ENCODE measurements at regions not wholly inside any gene's neighbourhood (a gene's known extent, or its start where the extent isn't known, plus 50 kb on each side); places are given as distances from the start of the nearest gene placed in this dataset.

- ATAC-seq = no peak
- no peak for DNase-seq
These were observed 398.2 kb upstream of the NFE2L3 start for GRCh38 chr7:25753837-25754236.

DNA sequence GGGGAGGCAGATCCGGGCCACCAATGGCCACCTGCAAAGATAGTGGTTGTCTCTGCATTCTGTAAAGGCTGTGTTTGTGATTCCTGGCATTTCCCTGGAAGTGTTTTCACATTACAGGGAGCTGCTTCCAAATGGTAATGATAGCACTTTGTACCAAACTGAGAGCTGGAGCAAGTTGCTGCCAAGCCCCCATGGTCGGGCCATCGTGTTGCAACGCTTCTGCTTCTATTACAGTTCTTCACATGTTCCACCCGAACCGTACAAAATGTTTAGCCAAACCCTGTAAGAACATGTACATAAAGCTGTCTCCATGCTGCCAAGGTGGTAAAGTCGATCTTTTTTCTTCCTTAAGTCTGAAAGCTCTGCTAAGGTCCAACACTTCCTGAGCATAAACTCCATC is 397.7 kb upstream of the NFE2L3 start:
- ATAC-seq (no peak), DNase-seq (no peak)

- DNase-seq (no peak), ATAC-seq (no peak)
These were observed 397.2 kb upstream of the NFE2L3 start for GRCh38 chr7:25754751-25755150.

DNA sequence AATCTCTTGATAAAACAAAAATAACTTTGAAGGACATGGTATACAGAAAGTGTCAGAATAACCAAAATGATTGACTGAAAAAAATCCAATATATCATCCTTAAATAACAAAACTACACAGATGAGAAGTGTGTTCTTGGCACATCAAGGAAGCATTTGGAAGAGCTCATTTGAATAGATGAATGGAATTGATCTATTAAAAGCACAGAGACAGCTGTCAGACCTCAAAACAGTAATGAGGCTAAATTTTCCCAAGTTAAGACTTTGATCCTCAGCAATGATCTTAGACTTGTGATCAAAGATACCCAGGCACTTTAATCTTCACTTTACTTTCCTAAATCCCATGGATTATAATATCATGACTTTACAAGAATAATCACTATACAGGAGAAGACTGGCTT is 395.4 kb upstream of the NFE2L3 start:
- DNase-seq (no peak), ATAC-seq (no peak)

DNA sequence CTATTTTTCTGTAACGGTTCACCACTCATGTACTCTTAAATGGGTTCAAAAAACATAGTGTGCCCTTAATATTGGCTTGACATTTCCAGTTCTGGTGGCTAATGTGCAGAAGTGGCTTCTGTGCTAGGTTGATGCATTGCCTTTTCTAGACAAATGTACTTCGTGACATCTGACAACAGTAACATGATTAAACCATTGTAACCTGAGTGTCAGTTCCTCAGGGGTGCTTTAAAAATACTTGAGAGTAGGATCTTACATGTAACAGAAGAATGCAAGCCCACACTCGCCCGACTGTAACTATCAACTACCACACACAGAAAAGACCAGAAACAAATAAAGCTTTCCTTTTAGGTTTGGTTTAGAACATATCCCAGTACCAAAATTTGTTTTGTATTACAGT is 393.4 kb upstream of the NFE2L3 start:
- ATAC-seq = no peak
- DNase-seq = no peak

DNA sequence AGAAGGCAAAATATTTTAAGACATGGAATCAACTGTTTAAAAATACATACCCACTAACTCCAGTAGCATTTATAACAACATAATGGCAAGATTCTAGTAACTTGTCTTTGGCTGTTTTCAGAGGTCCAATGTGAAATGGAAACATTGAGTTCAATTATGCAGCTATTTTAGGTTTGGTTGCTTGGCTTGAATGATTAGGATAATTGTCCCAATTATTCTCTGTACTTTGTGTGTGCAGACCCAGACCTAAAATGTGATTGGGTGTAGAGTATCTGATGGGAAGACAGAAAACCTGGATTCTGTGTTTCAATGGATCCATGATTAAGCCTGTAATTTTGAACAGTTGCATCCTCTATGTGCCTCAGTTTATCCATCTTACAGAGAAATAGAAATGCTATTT is 392.7 kb upstream of the NFE2L3 start:
- DNase-seq (no peak), ATAC-seq (no peak)

- no peak for ATAC-seq
- no peak for DNase-seq
These were observed 392.2 kb upstream of the NFE2L3 start for GRCh38 chr7:25759748-25760147.

DNA sequence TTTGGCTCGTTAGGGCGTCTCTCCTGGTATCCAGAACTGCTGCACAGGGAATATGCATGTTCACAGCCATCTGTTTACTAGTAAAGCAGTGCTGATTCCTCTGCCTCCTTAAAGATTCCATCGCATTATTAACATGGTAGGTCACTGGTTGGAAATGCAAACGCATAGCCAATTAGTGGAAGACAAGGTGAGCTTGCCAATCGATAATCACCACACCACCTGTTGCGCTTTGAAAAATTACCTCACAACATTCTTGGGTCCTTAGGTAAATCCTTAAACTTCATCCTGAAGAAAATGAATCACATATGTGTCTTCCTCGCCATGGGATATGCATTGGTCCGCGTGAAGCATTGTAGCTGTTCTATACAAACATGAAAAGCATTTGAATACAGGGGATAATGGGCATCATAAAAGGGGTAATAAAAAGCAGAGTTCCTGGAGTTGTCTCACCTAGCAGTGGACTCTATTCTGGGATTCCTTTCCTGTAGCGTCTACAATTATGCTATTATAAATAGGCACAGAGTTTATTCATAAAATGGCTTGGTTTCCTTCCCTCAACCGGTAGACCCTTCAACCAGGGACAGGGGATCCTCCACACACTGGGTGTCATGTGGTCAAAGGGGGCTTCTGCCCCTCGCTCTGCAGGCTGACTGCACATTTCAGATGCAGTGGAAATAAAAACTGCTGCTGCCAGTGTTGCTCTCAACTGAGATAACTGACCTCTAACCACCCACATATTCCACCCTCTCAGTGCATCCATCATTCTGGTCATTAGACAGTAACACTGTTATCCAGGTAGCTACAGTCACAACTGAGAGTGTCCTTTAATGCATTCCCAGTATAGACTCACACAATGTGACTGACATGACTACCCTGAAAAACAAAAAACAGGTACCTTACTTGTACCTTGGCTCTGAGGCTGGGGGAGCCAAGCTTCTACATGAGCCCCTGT is 389.2 kb upstream of the NFE2L3 start:
- no peak for ATAC-seq
- DNase-seq = no peak

GRCh38 chr7:25763463-25763860 is 388.5 kb upstream of the NFE2L3 start:
- ATAC-seq (no peak), DNase-seq (no peak)

DNA sequence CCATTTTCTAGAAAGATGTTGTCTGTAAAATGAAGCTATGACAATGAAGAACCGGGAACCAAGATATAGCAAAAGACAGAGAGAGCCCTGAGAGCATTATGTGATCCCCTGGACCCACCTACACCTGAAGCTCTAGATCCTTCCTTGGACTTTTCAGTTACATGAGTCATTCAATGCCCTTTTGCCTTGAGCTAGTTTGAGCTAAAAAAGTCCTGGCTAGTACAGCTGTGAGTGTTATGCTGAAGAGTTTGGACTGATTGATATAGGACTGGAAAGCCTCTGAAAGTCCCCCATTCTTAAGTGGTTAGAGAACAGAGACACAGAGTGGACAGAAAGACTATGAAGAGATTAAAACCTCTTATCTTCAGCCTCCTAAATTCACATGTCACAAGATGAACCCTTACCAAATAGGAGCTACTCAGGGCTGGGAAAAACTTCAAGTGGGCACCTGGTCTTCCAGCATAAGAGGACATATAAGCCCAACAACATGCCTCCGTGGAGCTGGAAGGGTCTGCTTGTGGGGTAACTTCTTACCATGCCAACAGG is 386.8 kb upstream of the NFE2L3 start:
- ATAC-seq (no peak), DNase-seq (no peak)

DNA sequence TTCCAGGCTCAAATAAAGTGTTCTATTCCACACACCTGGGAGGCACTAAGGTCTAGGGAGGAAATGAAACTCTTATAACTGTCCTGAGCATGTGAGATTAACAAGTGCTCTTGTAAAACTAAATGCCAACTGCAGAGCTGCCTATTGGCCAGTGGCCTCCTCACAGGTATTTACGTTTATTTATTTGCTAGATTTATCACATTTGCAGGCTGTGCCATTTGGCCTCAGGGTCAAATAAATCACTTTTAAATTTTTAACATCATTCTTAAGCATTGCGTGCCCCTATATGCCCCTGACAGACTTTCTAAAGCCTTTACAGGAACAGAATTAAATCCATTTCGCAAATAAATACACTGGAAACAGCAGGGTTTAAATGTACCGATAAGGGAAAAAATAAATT is 381.8 kb upstream of the NFE2L3 start:
- no peak for DNase-seq
- ATAC-seq = no peak

- DNase-seq = no peak
These were observed 381.3 kb upstream of the NFE2L3 start for GRCh38 chr7:25770670-25771069.

GRCh38 chr7:25771491-25771890 is 380.5 kb upstream of the NFE2L3 start:
- no peak for ATAC-seq
- no peak for DNase-seq

More at GRCh38 chr7:25770670-25771069, 381.3 kb upstream of the NFE2L3 start:
- no peak for ATAC-seq

DNA sequence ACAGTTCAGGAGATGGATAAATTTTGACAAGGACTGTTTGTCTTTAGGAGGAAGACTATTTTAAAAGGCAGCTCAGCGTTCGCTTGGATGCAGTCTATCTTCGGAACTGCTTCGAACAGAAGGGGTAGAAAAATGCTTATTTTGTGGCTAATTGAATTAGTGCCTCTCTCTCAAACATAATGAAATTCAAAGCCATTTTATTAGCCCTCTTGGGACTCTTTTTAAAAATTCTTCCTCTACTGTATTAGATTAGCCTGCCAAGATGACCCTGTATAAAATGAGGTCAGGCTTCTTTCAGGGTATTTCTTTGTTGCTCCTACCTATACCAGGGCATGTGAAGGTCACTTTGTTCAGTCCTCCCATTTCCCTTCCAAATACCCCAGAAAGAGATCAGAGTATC is 379.2 kb upstream of the NFE2L3 start:
- DNase-seq = no peak
- ATAC-seq = no peak

- ATAC-seq = no peak
These were observed 377.3 kb upstream of the NFE2L3 start for GRCh38 chr7:25774675-25775074.

GRCh38 chr7:25775570-25775969 is 376.4 kb upstream of the NFE2L3 start:
- no peak for ATAC-seq
- no peak for DNase-seq

More at GRCh38 chr7:25774675-25775074, 377.3 kb upstream of the NFE2L3 start:
- DNase-seq = no peak

DNA sequence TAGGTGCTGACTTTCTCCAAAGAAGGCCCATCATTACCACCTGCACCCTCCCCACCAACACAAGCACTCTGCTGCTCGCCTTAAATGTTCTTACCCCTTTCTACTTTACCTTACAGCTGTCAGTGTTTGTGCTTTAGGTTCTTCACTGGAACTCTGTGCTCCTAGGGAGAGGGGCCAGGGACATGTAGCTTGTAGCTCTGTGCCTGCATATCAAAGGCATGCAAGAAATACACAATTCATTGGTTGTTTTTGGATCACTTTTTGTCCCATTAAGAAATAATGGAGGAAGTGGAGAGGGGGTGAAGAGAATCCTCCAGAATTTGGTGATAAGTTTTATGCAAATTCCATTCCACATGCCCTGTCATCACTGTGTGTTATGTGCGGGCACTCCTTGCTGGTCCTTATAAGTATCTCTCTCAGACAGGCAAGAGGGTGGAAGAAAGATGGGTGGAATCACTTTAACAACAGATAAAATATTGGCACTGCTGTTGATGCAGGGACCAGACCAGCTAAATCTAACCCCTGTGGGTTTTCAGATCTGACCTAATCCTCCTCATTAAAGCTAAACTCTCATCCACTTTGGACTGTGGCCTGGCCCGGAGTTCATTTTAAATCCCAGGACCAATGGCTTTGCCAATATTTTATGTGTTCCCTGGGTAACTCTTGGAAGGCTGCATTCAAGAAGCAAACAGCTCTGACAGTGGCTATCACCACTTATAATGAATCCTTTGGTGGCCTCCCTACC is 375.8 kb upstream of the NFE2L3 start:
- DNase-seq (no peak), ATAC-seq (no peak)

- no peak for ATAC-seq
- no peak for DNase-seq
These were observed 375.3 kb upstream of the NFE2L3 start for GRCh38 chr7:25776744-25777123.

GRCh38 chr7:25777969-25778708 is 373.9 kb upstream of the NFE2L3 start:
- DNase-seq = no peak
- ATAC-seq = no peak

- no peak for DNase-seq
- ATAC-seq = no peak
These were observed 372.9 kb upstream of the NFE2L3 start for GRCh38 chr7:25779002-25779546.

GRCh38 chr7:25780904-25781303 is 371.1 kb upstream of the NFE2L3 start:
- DNase-seq (no peak), ATAC-seq (no peak)

- no peak for DNase-seq
- ATAC-seq = no peak
These were observed 370.3 kb upstream of the NFE2L3 start for GRCh38 chr7:25781704-25782103.
